Gastroesophageal sphincter (tissue), 4 donors: ENCODE measurements at regions not wholly inside any gene's neighbourhood (a gene's known extent, or its start where the extent isn't known, plus 50 kb on each side); places are given as distances from the start of the nearest gene placed in this dataset.

Source experiments
- ATAC-seq: fragments of 150-250 bp; one replicate; pipeline ENCODE4 v1.9.1; 2016; ENCODE audit warnings: mild to moderate bottlenecking, moderate library complexity
- H3K27ac ChIP-seq, 4 donors: fragments of 200-600 bp; sonication (generic) in 3 of 4; 1 replicate in 3 of 4; 2 replicates in 1 of 4; pipeline ENCODE4 v1.5.1; 2016 to 2019
- H3K27me3 ChIP-seq: fragments of 200-600 bp; sonication (generic); one replicate; pipeline ENCODE4 v1.5.1; 2019
- H3K36me3 ChIP-seq, 2 donors: fragments of 200-600 bp; sonication (generic); one replicate each; pipeline ENCODE4 v1.5.1; 2019; ENCODE audit warnings: control low read depth in 1 of 2
- H3K4me1 ChIP-seq, 3 donors: fragments of 200-600 bp; sonication (generic); 1 replicate in 2 of 3; 2 replicates in 1 of 3; pipeline ENCODE4 v1.5.1; 2016 to 2019; ENCODE audit warnings: control low read depth in 2 of 3
- H3K4me3 ChIP-seq, 2 donors: fragments of 200-600 bp; sonication (generic); one replicate each; pipeline ENCODE4 v1.5.1; 2019; ENCODE audit warnings: mild to moderate bottlenecking in 1 of 2, moderate library complexity in 1 of 2
- H3K9me3 ChIP-seq, 3 donors: fragments of 200-600 bp; sonication (generic); one replicate each; pipeline ENCODE4 v1.5.1; 2017 to 2019; ENCODE audit warnings: control low read depth in 2 of 3
- CTCF ChIP-seq, 4 experiments: fragments of 200-600 bp in 2 of 4; fragments of 450-650 bp in 2 of 4; sonication (generic) in 1 of 4; IDR thresholded peaks; one replicate each; pipeline ENCODE4 v1.5.1; 2017 to 2019; ENCODE audit warnings: antibody characterized with exemption in 4 of 4, mild to moderate bottlenecking in 2 of 4, moderate library complexity in 2 of 4
- EP300 ChIP-seq: sonication (generic); formaldehyde crosslinking; IDR thresholded peaks from one replicate; pipeline ENCODE4 v1.6.1; 2017; ENCODE audit warnings: antibody characterized with exemption, mild to moderate bottlenecking
- POLR2A ChIP-seq, 2 donors: fragments of 450-650 bp; IDR thresholded peaks; one replicate each; pipeline ENCODE4 v1.6.1; 2017; ENCODE audit warnings: antibody characterized with exemption in 2 of 2, mild to moderate bottlenecking in 2 of 2, moderate library complexity in 1 of 2
- POLR2AphosphoS5 ChIP-seq: sonication (generic); formaldehyde crosslinking; IDR thresholded peaks from one replicate; pipeline ENCODE4 v1.6.1; 2017; ENCODE audit warnings: antibody characterized with exemption
- WGBS, 2 donors: methylation state at CpG; one replicate each; pipeline ENCODE4 v1.1.5; 2018; ENCODE audit warnings: low coverage in 1 of 2; 5-methylcytosine and 5-hydroxymethylcytosine counted together

GRCh38 chr4:146029147-146029546 is 90.5 kb upstream of the ZNF827 start:
- TF ChIP-seq POLR2A (IDR thresholded peaks at IDR 0.05) (no peak), POLR2AphosphoS5 (no peak), CTCF (IDR thresholded peaks at IDR 0.05) (no peak), EP300 (no peak)
- ATAC-seq = no peak
- WGBS, 2 donors = 100% methylated on average over 1 to 3 of the region's 3 CpGs

GRCh38 chr4:146027761-146028160 is 89.1 kb upstream of the ZNF827 start:
- WGBS, 2 donors = 88 to 95% methylated on average over 1 of the region's 1 CpG

More at GRCh38 chr4:146029147-146029546, 90.5 kb upstream of the ZNF827 start:
- Histone ChIP-seq H3K27ac (no peak overlapping the region), H3K4me1 (no peaks in the 10 kb centered on the region), H3K9me3 (no peaks in the 10 kb centered on the region), H3K4me3 (no peak overlapping the region), H3K27me3 (no peaks in the 10 kb centered on the region), H3K36me3 (no peaks in the 10 kb centered on the region)

DNA sequence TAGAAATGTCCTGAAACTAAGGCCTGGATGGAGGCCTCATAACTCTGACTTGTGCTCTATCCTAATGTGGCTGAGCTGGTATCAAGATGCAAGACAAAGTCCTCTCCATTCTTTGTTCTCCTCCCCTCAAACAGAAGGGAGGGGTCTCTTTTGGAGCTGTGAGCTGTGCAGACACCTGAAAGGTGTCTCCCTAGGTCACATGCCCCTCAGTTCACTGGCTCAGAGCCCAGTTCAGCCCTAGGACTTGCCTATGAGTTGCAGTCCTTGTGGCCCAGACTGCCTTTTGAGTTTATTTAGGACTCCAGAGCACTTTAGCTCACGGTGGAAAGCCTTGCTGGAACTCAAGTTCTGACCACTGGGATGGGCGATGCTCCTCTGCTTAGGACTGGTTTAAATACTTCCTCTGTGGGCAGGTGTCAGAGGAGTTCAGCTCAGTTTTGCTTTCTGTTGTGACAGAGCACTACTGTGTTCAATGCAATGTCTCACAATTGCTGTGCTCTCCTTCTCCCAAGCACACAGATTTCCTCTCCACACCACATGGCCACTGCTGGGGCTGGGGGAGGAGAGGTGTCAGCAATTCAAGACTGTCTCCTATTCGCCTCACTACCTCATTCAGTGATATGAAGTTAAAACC is 84.8 kb upstream of the ZNF827 start:
- Histone ChIP-seq H3K4me1 (no peaks in the 10 kb centered on the region), H3K4me3 (no peak overlapping the region), H3K27ac (no peak overlapping the region), H3K36me3 (no peaks in the 10 kb centered on the region), H3K27me3 (no peaks in the 10 kb centered on the region), H3K9me3 (no peaks in the 10 kb centered on the region)
- ATAC-seq = no peak
- TF ChIP-seq POLR2A (IDR thresholded peaks at IDR 0.05) (no peak), POLR2AphosphoS5 (no peak), CTCF (IDR thresholded peaks at IDR 0.05) (no peak), EP300 (no peak)
- WGBS, 2 donors = 89 to 91% methylated on average over 1 of the region's 3 CpGs

More at GRCh38 chr4:146027761-146028160, 89.1 kb upstream of the ZNF827 start:
- no peaks in the 10 kb centered on the region for H3K27me3 ChIP-seq
- H3K4me1 ChIP-seq = no peaks in the 10 kb centered on the region
- H3K4me3 ChIP-seq = no peak overlapping the region
- no peak for ATAC-seq
- TF ChIP-seq POLR2AphosphoS5 (no peak), CTCF (IDR thresholded peaks at IDR 0.05) (no peak), POLR2A (IDR thresholded peaks at IDR 0.05) (no peak), EP300 (no peak)
- H3K27ac ChIP-seq = no peak overlapping the region
- H3K36me3 ChIP-seq = no peaks in the 10 kb centered on the region
- H3K9me3 ChIP-seq = no peaks in the 10 kb centered on the region

DNA sequence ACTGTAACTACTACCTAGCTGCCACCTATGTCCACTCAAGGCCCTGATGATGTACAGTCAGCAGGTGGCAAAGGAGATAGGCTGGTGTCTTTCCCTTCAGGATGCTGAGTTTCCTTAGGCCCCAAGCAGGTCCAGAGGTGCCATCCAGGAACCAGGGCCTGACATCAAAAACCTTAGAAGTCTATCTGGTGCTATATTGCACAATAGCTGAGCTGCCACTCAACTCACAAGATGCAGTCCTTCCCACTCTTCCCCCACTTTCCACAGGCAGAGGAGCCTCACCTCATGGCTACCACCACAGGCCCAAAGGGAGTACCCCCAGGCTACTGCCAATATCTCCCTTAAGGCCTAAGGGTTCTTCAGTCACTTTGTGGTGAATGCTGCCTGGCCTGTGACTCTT is 83.9 kb upstream of the ZNF827 start:
- Histone ChIP-seq H3K4me3 (no peak overlapping the region), H3K4me1 (no peaks in the 10 kb centered on the region), H3K36me3 (no peaks in the 10 kb centered on the region), H3K27me3 (no peaks in the 10 kb centered on the region), H3K9me3 (no peaks in the 10 kb centered on the region), H3K27ac (no peak overlapping the region)
- no peak for ATAC-seq
- TF ChIP-seq CTCF (IDR thresholded peaks at IDR 0.05) (no peak), POLR2AphosphoS5 (no peak), POLR2A (IDR thresholded peaks at IDR 0.05) (no peak), EP300 (no peak)

DNA sequence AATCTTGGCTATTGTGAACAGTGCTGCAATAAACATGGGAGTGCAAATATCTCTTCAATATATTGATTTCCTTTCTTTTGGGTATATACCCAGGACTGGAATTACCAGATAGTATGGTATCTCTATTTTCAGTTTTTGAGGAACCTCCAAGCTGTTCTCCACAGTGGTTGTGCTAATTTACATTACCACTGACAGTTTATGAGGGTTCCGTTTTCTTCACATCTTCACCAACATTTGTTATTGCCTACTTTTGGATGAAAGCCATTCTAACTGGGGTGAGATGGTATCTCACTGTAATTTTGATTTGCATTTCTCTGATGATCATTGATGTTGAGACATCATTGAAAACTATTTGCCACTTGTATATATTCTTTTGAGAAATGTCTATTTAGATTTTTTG is 79.6 kb upstream of the ZNF827 start:
- no peak overlapping the region for H3K4me3 ChIP-seq
- 82% methylated on average over 1 of the region's 1 CpG; no CpG with 5 or more reads in 1 of the 2 donors for WGBS, 2 donors
- no peaks in the 10 kb centered on the region for H3K4me1 ChIP-seq
- H3K27me3 ChIP-seq = no peaks in the 10 kb centered on the region
- no peak overlapping the region for H3K27ac ChIP-seq
- TF ChIP-seq POLR2AphosphoS5 = no peak
- TF ChIP-seq CTCF (IDR thresholded peaks at IDR 0.05) = no peak
- no peak for TF ChIP-seq EP300
- TF ChIP-seq POLR2A (IDR thresholded peaks at IDR 0.05) = no peak
- H3K36me3 ChIP-seq = no peaks in the 10 kb centered on the region
- no peaks in the 10 kb centered on the region for H3K9me3 ChIP-seq
- no peak for ATAC-seq
